H1 (cell line): ENCODE measurements at regions not wholly inside any gene's neighbourhood (a gene's known extent, or its start where the extent isn't known, plus 50 kb on each side); places are given as distances from the start of the nearest gene placed in this dataset.

ENCODE experiments used
- CTCF ChIA-PET: fragments of 300-600 bp; sonication (Branson Sonifier 250); formaldehyde crosslinking; loops from one replicate; lab custom pipeline; 2021; ENCODE audit not compliant: partially characterized antibody; lab: Charles Lee
- POLR2A ChIA-PET: fragments of 300-600 bp; sonication (Branson Sonifier 250); formaldehyde crosslinking; loops from one replicate; lab custom pipeline; 2021; ENCODE audit warnings: inconsistent platforms; ENCODE audit not compliant: partially characterized antibody; lab: Charles Lee
- DNase-seq, 2 experiments: peaks; one replicate each; pipeline versions ENCODE4 v3.0.0 to v3.0.0-alpha.2; 2010 to 2022; ENCODE audit warnings: low spot score in 2 of 2, low read depth in 1 of 2, mixed read lengths in 1 of 2
- FAIRE-seq: peaks from 2 replicates; lab custom pipeline; 2011; peaks lifted over from hg19 to GRCh38; lab: Jason Lieb, UNC
- H2AFZ ChIP-seq: 2 replicates; pipeline ENCODE4 v1.8.1; 2012; ENCODE audit warnings: low read length, inconsistent platforms
- H2AK5ac ChIP-seq: 2 replicates; pipeline ENCODE4 v1.6.1; 2013; ENCODE audit warnings: low read depth, low read length
- H2BK120ac ChIP-seq: replicated peaks from 2 replicates; pipeline ENCODE3; 2013; ENCODE audit warnings: low read depth, low read length, inconsistent platforms
- H2BK12ac ChIP-seq: 2 replicates; pipeline ENCODE4 v1.6.1; 2013; ENCODE audit warnings: low read depth, low read length
- H2BK15ac ChIP-seq: 2 replicates; pipeline ENCODE4 v1.6.1; 2013; ENCODE audit warnings: low read length
- H2BK20ac ChIP-seq: 2 replicates; pipeline ENCODE4 v1.6.1; 2013; ENCODE audit warnings: low read length
- H2BK5ac ChIP-seq: 2 replicates; pipeline ENCODE4 v1.6.1; 2013; ENCODE audit warnings: low read depth, low read length
- H3K14ac ChIP-seq: 2 replicates; pipeline ENCODE4 v1.6.1; 2013; ENCODE audit warnings: inconsistent platforms; ENCODE audit not compliant: insufficient read length
- H3K18ac ChIP-seq: 2 replicates; pipeline ENCODE4 v1.6.1; 2013; ENCODE audit warnings: low read length; ENCODE audit errors: extremely low read depth
- H3K23ac ChIP-seq: 2 replicates; pipeline ENCODE4 v1.6.1; 2013; ENCODE audit warnings: inconsistent platforms; ENCODE audit not compliant: insufficient read length
- H3K23me2 ChIP-seq: 2 replicates; pipeline ENCODE4 v1.6.1; 2013; ENCODE audit warnings: low read depth, low read length
- H3K27ac ChIP-seq: 2 replicates; pipeline ENCODE4 v1.6.1; 2011; ENCODE audit warnings: low read depth, low read length, inconsistent platforms
- H3K27me3 ChIP-seq, 4 experiments: replicated peaks in 1 of 4; 1 replicate in 1 of 4; 2 replicates in 3 of 4; pipeline versions ENCODE4 v1.6.1 to v1.8.1; 2011 to 2013; ENCODE audit warnings: low read length in 3 of 4, mild to moderate bottlenecking in 3 of 4, inconsistent platforms in 2 of 4, mixed read lengths in 2 of 4, moderate library complexity in 1 of 4; ENCODE audit not compliant: control insufficient read depth in 3 of 4, insufficient read depth in 3 of 4; ENCODE audit errors: extremely low read depth in 1 of 4
- H3K36me3 ChIP-seq, 4 experiments: 2 replicates each; pipeline versions ENCODE4 v1.6.1 to v1.8.1; 2011 to 2013; ENCODE audit warnings: mild to moderate bottlenecking in 4 of 4, low read length in 3 of 4, moderate library complexity in 2 of 4, control low read depth in 1 of 4, inconsistent platforms in 1 of 4; ENCODE audit not compliant: insufficient read depth in 4 of 4, control insufficient read depth in 2 of 4
- H3K4ac ChIP-seq: replicated peaks from 2 replicates; pipeline ENCODE3; 2013; ENCODE audit warnings: low read length, low read depth, mixed read lengths, inconsistent platforms; ENCODE audit not compliant: insufficient read length
- H3K4me1 ChIP-seq, 4 experiments: replicated peaks in 1 of 4; 1 replicate in 1 of 4; 2 replicates in 3 of 4; pipeline versions ENCODE4 v1.6.1 to v1.8.1; 2011 to 2013; ENCODE audit warnings: low read length in 3 of 4, inconsistent platforms in 2 of 4, mixed read lengths in 1 of 4; ENCODE audit not compliant: insufficient read depth in 4 of 4, control insufficient read depth in 3 of 4
- H3K4me2 ChIP-seq, 2 experiments: 2 replicates each; pipeline versions ENCODE4 v1.6.1 to v1.8.1; 2011 to 2013; ENCODE audit warnings: low read depth in 2 of 2, low read length in 2 of 2, control low read depth in 1 of 2, inconsistent platforms in 1 of 2, mild to moderate bottlenecking in 1 of 2; ENCODE audit not compliant: insufficient read depth in 1 of 2
- H3K4me3 ChIP-seq, 4 experiments: fragments of 200-600, 300-600 bp in 1 of 4; sonication (generic), shearing (Covaris generic), sonication (Bioruptor Twin) in 1 of 4; 2 replicates each; pipeline versions ENCODE4 v1.5.1 to v1.8.1; 2011 to 2016; ENCODE audit warnings: low read length in 4 of 4, low read depth in 3 of 4, control low read depth in 2 of 4, inconsistent platforms in 2 of 4, mild to moderate bottlenecking in 2 of 4, mixed read lengths in 1 of 4, moderate library complexity in 1 of 4; ENCODE audit not compliant: insufficient read depth in 2 of 4; ENCODE audit errors: extremely low read depth in 1 of 4
- H3K56ac ChIP-seq: replicated peaks from 2 replicates; pipeline ENCODE3; 2013; ENCODE audit warnings: low read depth, mild to moderate bottlenecking, mixed read lengths, low read length, inconsistent platforms; ENCODE audit not compliant: insufficient read length
- H3K79me1 ChIP-seq: 2 replicates; pipeline ENCODE4 v1.6.1; 2013; ENCODE audit warnings: low read depth, low read length, control low read depth
- H3K79me2 ChIP-seq, 2 experiments: 2 replicates each; pipeline versions ENCODE4 v1.6.1 to v1.8.1; 2012 to 2013; ENCODE audit warnings: low read length in 2 of 2, mild to moderate bottlenecking in 2 of 2, inconsistent platforms in 1 of 2; ENCODE audit not compliant: insufficient read depth in 2 of 2, control insufficient read depth in 1 of 2
- H3K9ac ChIP-seq, 4 experiments: replicated peaks in 1 of 4; 1 replicate in 1 of 4; 2 replicates in 3 of 4; pipeline versions ENCODE4 v1.6.1 to v1.8.1; 2011 to 2013; ENCODE audit warnings: low read depth in 3 of 4, low read length in 3 of 4, control low read depth in 2 of 4, mild to moderate bottlenecking in 2 of 4, moderate library complexity in 2 of 4, inconsistent platforms in 1 of 4; ENCODE audit errors: extremely low read depth in 1 of 4
- H3K9me3 ChIP-seq, 2 experiments: 2 replicates each; pipeline versions ENCODE4 v1.6.1 to v1.8.1; 2012 to 2013; ENCODE audit warnings: mild to moderate bottlenecking in 2 of 2, moderate library complexity in 2 of 2, control low read depth in 1 of 2, inconsistent platforms in 1 of 2, low read depth in 1 of 2, low read length in 1 of 2, mixed read lengths in 1 of 2; ENCODE audit not compliant: insufficient read depth in 2 of 2
- H4K20me1 ChIP-seq, 2 experiments: replicated peaks in 1 of 2; 2 replicates each; pipeline versions ENCODE3 to v1.8.1; 2011 to 2013; ENCODE audit warnings: inconsistent platforms in 2 of 2, low read length in 2 of 2, mild to moderate bottlenecking in 1 of 2; ENCODE audit not compliant: insufficient read depth in 2 of 2, control insufficient read depth in 1 of 2
- H4K5ac ChIP-seq: 2 replicates; pipeline ENCODE4 v1.6.1; 2013; ENCODE audit warnings: low read length, low read depth, mixed read lengths, inconsistent platforms; ENCODE audit not compliant: insufficient read length
- H4K8ac ChIP-seq: 2 replicates; pipeline ENCODE4 v1.8.0; 2013; ENCODE audit warnings: mild to moderate bottlenecking, moderate library complexity, low read length, inconsistent platforms; ENCODE audit not compliant: insufficient read depth; ENCODE audit errors: extremely low read depth
- H4K91ac ChIP-seq: replicated peaks from 2 replicates; pipeline ENCODE3; 2013; ENCODE audit warnings: low read length, mixed read lengths, inconsistent platforms; ENCODE audit not compliant: insufficient read length
- ATF3 ChIP-seq: IDR thresholded peaks from 2 replicates; pipeline ENCODE4 v1.6.1; 2011; ENCODE audit warnings: low read depth, mild to moderate bottlenecking, low read length; ENCODE audit not compliant: insufficient read depth
- BACH1 ChIP-seq: IDR thresholded peaks from 2 replicates; pipeline ENCODE4 v1.6.1; 2012; ENCODE audit warnings: low read length, improper control_type of control experiment
- EZH2 ChIP-seq: fragments of 200-600 bp; sonication (generic); IDR thresholded peaks from 2 replicates; pipeline ENCODE4 v1.7.1; 2012; ENCODE audit warnings: low read depth, mild to moderate bottlenecking, moderate library complexity, low read length, inconsistent platforms; ENCODE audit not compliant: severe bottlenecking
- GTF2F1 ChIP-seq: IDR thresholded peaks from 2 replicates; pipeline ENCODE4 v1.6.1; 2012; ENCODE audit warnings: low read depth, low read length, improper control_type of control experiment, borderline replicate concordance
- NRF1 ChIP-seq: IDR thresholded peaks from 2 replicates; pipeline ENCODE4 v1.6.1; 2011; ENCODE audit warnings: mild to moderate bottlenecking, low read depth, low read length, improper control_type of control experiment
- POLR2A ChIP-seq, 2 experiments: IDR thresholded peaks; 1 replicate in 1 of 2; 2 replicates in 1 of 2; pipeline ENCODE4 v1.6.1; 2011; ENCODE audit warnings: low read depth in 2 of 2, low read length in 2 of 2, mild to moderate bottlenecking in 2 of 2; ENCODE audit errors: control extremely low read depth in 1 of 2
- RNF2 ChIP-seq: fragments of 200-900, 300-1000 bp; sonication (generic); IDR thresholded peaks from 2 replicates; pipeline ENCODE4 v1.7.1; 2016; ENCODE audit warnings: borderline replicate concordance, low read depth, mild to moderate bottlenecking, antibody characterized with exemption, low read length; ENCODE audit not compliant: poor library complexity, severe bottlenecking; ENCODE audit errors: missing control alignments
- SAP30 ChIP-seq: fragments of 300-600 bp; sonication (generic); IDR thresholded peaks from 2 replicates; pipeline ENCODE4 v1.7.1; 2012; ENCODE audit warnings: low read length, moderate library complexity, mild to moderate bottlenecking, inconsistent platforms; ENCODE audit not compliant: insufficient read depth, insufficient replicate concordance
- SIX5 ChIP-seq: IDR thresholded peaks from 2 replicates; pipeline ENCODE4 v1.6.1; 2011; ENCODE audit warnings: mild to moderate bottlenecking, low read depth, low read length
- TAF7 ChIP-seq: optimal IDR thresholded peaks from 2 replicates; pipeline ENCODE3; 2011; ENCODE audit warnings: low read depth, mild to moderate bottlenecking, inconsistent platforms, low read length, moderate library complexity, borderline replicate concordance
- WGBS, 2 experiments: shearing (Covaris generic) in 1 of 2; methylation state at CpG; one replicate each; pipeline versions ENCODE4 v1.1.6 to v1.1.7; 2013 to 2015; ENCODE audit warnings: low lambda C conversion rate in 2 of 2, mixed read lengths in 2 of 2, inconsistent platforms in 1 of 2, low coverage in 1 of 2, missing lambda C conversion rate in 1 of 2; ENCODE audit not compliant: insufficient replicate concordance in 2 of 2, insufficient coverage in 1 of 2, insufficient read length in 1 of 2; ENCODE audit errors: extremely low coverage in 1 of 2, missing lambda C conversion rate in 1 of 2; 5-methylcytosine and 5-hydroxymethylcytosine counted together
- TF ChIP-seq, protein P1 (sequence below): IDR thresholded peaks from 2 replicates; pipeline ENCODE4 v1.6.1; 2012; ENCODE audit warnings: low read length, inconsistent platforms

DNA sequence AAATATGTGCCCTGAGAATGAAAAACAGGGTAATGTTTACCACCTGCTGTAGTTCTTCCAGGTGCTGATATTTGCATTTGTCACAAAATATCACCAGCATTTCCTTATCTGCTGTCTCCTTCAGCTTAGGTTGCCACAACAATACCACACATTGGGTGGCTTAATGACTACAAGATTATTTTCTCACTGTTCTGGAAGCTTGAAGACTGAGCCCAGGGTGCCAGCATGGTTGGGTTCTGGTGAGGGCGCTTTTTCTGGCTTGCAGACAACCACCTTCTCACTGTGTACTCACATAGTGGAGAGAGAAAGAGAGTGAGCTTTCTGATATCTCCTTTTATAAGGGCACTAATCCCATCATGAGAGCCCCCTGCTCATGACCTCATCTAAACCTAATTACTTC lies 407.5 kb upstream of the RGPD4 start:
- Histone ChIP-seq H4K8ac (no peak overlapping the region), H3K4ac (no peak overlapping the region), H4K91ac (no peak overlapping the region), H3K79me2 (no peaks in the 10 kb centered on the region), H3K23me2 (no peaks in the 10 kb centered on the region), H3K23ac (no peak overlapping the region), H2AK5ac (no peak overlapping the region), H3K18ac (no peak overlapping the region), H3K9ac (no peak overlapping the region), H3K79me1 (no peaks in the 10 kb centered on the region), H4K5ac (no peak overlapping the region), H2AFZ (no peak overlapping the region), H2BK20ac (no peak overlapping the region), H3K4me2 (no peak overlapping the region), H2BK5ac (no peak overlapping the region), H2BK15ac (no peak overlapping the region), H3K36me3 (no peaks in the 10 kb centered on the region), H3K4me1 (no peaks in the 10 kb centered on the region), H3K27me3 (no peaks in the 10 kb centered on the region; a peak in 1 of 7 replicates), H3K4me3 (no peak overlapping the region), H2BK120ac (no peak overlapping the region), H3K14ac (no peak overlapping the region), H3K56ac (no peak overlapping the region), H2BK12ac (no peak overlapping the region), H3K9me3 (no peaks in the 10 kb centered on the region), H3K27ac (no peak overlapping the region), H4K20me1 (no peaks in the 10 kb centered on the region)
- WGBS, 2 experiments, result 94% methylated on average over 1 of the region's 1 CpG; no CpG with 5 or more reads in 1 of the 2 experiments
- POLR2A ChIA-PET, result no interaction called here
- CTCF ChIA-PET, result no interaction called here
- TF ChIP-seq GTF2F1, result no peak
- no peak for TF ChIP-seq RNF2
- no peak for TF ChIP-seq BACH1
- no peak for TF ChIP-seq ATF3
- TF ChIP-seq SAP30, result no peak
- TF ChIP-seq NRF1, result no peak
- TF ChIP-seq, protein P1, sequence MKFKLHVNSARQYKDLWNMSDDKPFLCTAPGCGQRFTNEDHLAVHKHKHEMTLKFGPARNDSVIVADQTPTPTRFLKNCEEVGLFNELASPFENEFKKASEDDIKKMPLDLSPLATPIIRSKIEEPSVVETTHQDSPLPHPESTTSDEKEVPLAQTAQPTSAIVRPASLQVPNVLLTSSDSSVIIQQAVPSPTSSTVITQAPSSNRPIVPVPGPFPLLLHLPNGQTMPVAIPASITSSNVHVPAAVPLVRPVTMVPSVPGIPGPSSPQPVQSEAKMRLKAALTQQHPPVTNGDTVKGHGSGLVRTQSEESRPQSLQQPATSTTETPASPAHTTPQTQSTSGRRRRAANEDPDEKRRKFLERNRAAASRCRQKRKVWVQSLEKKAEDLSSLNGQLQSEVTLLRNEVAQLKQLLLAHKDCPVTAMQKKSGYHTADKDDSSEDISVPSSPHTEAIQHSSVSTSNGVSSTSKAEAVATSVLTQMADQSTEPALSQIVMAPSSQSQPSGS, result no peak
- TF ChIP-seq SIX5, result no peak
- no peak for TF ChIP-seq TAF7
- no peak for TF ChIP-seq EZH2
- no peak for TF ChIP-seq POLR2A (IDR thresholded peaks at IDR 0.05; ENCODE audit: control extremely low read depth in 1 of 2, low read depth in 2 of 2, low read length in 2 of 2)
- DNase-seq (no peak), FAIRE-seq (no peak)
